Natural killer cell (primary cell): ENCODE measurements at regions not wholly inside any gene's neighbourhood (a gene's known extent, or its start where the extent isn't known, plus 50 kb on each side); places are given as distances from the start of the nearest gene placed in this dataset.

Experiments
- ATAC-seq, 3 donors: fragments of 150-1000 bp in 2 of 3; fragments of 200-7000 bp in 1 of 3; cut with Tn5 transposase; 1 replicate in 1 of 3; 2 replicates in 2 of 3; pipeline ENCODE4 v1.10.0; 2021; ENCODE audit warnings: mild to moderate bottlenecking in 2 of 3, moderate library complexity in 2 of 3
- DNase-seq, 2 donors: peaks; one replicate each; pipeline versions ENCODE4 v3.0.0 to v3.0.0-alpha.2; 2013 to 2021; ENCODE audit warnings: mixed read lengths in 1 of 2
- H3K27ac ChIP-seq: one replicate; pipeline ENCODE4 v1.5.1; 2013; ENCODE audit warnings: mild to moderate bottlenecking, low read length
- H3K27me3 ChIP-seq: one replicate; pipeline ENCODE4 v1.6.1; 2013; ENCODE audit warnings: low read length; ENCODE audit not compliant: control insufficient read depth, insufficient read depth
- H3K36me3 ChIP-seq: one replicate; pipeline ENCODE4 v1.6.1; 2013; ENCODE audit warnings: low read length; ENCODE audit not compliant: control insufficient read depth, insufficient read depth
- H3K4me1 ChIP-seq: one replicate; pipeline ENCODE4 v1.6.1; 2013; ENCODE audit warnings: low read length; ENCODE audit not compliant: control insufficient read depth, insufficient read depth
- H3K4me3 ChIP-seq: one replicate; pipeline ENCODE4 v1.5.1; 2013; ENCODE audit warnings: low read length
- H3K9me3 ChIP-seq: one replicate; pipeline ENCODE4 v1.6.1; 2013; ENCODE audit warnings: low read length; ENCODE audit not compliant: control insufficient read depth, insufficient read depth
- H3K27ac Mint-ChIP-seq, 2 donors: one replicate each; pipeline ENCODE4 v1.8.0; 2022; ENCODE audit warnings: mild to moderate bottlenecking in 2 of 2, mixed read lengths in 2 of 2, moderate library complexity in 1 of 2
- H3K27me3 Mint-ChIP-seq, 2 donors: one replicate each; pipeline ENCODE4 v1.8.0; 2022; ENCODE audit warnings: low read depth in 2 of 2, mixed read lengths in 2 of 2
- H3K36me3 Mint-ChIP-seq: one replicate; pipeline ENCODE4 v1.8.0; 2022; ENCODE audit warnings: mixed read lengths
- H3K4me1 Mint-ChIP-seq, 2 donors: one replicate each; pipeline ENCODE4 v1.8.0; 2022; ENCODE audit warnings: mixed read lengths in 2 of 2
- H3K4me3 Mint-ChIP-seq: one replicate; pipeline ENCODE4 v1.8.0; 2022; ENCODE audit warnings: mild to moderate bottlenecking, moderate library complexity, mixed read lengths
- H3K9me3 Mint-ChIP-seq, 2 donors: one replicate each; pipeline ENCODE4 v1.8.0; 2022; ENCODE audit warnings: mixed read lengths in 2 of 2
- WGBS: methylation state at CpG from one replicate; pipeline ENCODE4 v1.1.7; 2013; ENCODE audit warnings: missing lambda C conversion rate; ENCODE audit not compliant: insufficient coverage; 5-methylcytosine and 5-hydroxymethylcytosine counted together
- intact Hi-C: fragments of 100-400 bp; cut with micrococcal nuclease; formaldehyde crosslinking; loops from one replicate; pipeline ENCODE4 v1.14.2; 2022
- TF ChIP-seq, protein P1 (sequence below): fragments of 200-600 bp; IDR thresholded peaks from one replicate; pipeline ENCODE4 v1.8.0; 2022; ENCODE audit warnings: antibody characterized with exemption

DNA sequence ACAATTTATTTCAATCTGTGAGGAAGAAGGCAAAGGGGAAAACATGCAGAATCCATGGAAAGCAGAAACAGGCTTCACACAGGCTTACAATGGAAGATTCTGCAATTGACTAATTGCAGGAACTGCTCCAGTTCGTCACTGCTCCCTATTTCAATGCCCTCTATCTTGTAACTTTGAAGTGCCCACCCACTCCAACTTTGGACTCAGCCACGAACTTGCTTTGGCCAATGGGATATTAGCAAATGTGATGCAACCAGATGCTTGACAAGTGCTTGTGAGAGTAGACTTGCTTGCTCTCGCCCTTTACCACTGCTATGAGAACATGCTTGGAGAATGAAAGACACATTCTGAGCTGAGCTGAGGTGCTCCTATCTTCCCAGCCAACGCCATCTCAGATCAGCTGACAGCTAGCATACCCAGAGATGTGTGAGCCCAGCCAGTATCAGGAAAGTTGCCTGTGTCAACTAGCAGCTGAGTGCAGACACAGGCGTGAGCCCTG lies 105.7 kb upstream of the PTCHD1 start:
- no peaks in the 10 kb centered on the region for H3K36me3 ChIP-seq
- intact Hi-C loops = no loop called here
- H3K4me1 Mint-ChIP-seq = no peaks in the 10 kb centered on the region
- no peak overlapping the region for H3K4me3 Mint-ChIP-seq
- no peaks in the 10 kb centered on the region for H3K36me3 Mint-ChIP-seq
- H3K9me3 Mint-ChIP-seq = peaks cover 3 to 5% of the 10 kb centered on the region in 2 donors
- H3K27me3 Mint-ChIP-seq = peaks cover 0 to 3% of the 10 kb centered on the region in 2 donors
- 63% methylated on average over 5 of the region's 5 CpGs for WGBS
- H3K27ac ChIP-seq = no peak overlapping the region
- H3K4me3 ChIP-seq = no peak overlapping the region
- no peak overlapping the region for H3K27ac Mint-ChIP-seq
- H3K4me1 ChIP-seq = no peaks in the 10 kb centered on the region
- TF ChIP-seq, protein P1, sequence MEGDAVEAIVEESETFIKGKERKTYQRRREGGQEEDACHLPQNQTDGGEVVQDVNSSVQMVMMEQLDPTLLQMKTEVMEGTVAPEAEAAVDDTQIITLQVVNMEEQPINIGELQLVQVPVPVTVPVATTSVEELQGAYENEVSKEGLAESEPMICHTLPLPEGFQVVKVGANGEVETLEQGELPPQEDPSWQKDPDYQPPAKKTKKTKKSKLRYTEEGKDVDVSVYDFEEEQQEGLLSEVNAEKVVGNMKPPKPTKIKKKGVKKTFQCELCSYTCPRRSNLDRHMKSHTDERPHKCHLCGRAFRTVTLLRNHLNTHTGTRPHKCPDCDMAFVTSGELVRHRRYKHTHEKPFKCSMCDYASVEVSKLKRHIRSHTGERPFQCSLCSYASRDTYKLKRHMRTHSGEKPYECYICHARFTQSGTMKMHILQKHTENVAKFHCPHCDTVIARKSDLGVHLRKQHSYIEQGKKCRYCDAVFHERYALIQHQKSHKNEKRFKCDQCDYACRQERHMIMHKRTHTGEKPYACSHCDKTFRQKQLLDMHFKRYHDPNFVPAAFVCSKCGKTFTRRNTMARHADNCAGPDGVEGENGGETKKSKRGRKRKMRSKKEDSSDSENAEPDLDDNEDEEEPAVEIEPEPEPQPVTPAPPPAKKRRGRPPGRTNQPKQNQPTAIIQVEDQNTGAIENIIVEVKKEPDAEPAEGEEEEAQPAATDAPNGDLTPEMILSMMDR = no peak
- DNase-seq (no peak), ATAC-seq (no peak)
- no peaks in the 10 kb centered on the region for H3K27me3 ChIP-seq
- no peaks in the 10 kb centered on the region for H3K9me3 ChIP-seq

DNA sequence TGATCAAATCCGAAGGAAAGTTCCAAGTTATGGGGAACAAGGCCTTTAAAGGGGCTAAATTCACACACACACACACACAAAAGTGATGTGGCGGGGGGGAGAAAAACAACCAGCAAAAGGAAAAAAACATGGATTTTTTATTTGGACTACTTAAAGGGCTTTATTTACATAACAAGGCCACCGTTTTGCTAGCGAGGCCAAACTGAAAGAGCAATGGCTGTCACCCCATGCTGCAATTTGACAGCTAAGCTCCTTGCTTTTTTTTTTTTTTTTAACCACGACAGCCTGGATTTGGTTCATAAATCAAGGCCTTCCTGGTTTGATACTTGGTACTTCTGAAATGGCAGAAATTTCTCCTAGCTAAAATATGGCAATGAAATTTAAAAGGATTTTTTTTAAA lies 99.6 kb upstream of the PTCHD1 start:
- Histone ChIP-seq H3K27ac (no peak overlapping the region), H3K36me3 (no peaks in the 10 kb centered on the region), H3K4me3 (no peak overlapping the region), H3K9me3 (no peaks in the 10 kb centered on the region), H3K27me3 (no peaks in the 10 kb centered on the region), H3K4me1 (no peaks in the 10 kb centered on the region)
- intact Hi-C loops = no loop called here
- no peak for DNase-seq
- peaks cover 0 to 3% of the 10 kb centered on the region in 2 donors for H3K9me3 Mint-ChIP-seq
- H3K27me3 Mint-ChIP-seq = no peaks in the 10 kb centered on the region
- ATAC-seq = no peak
- H3K4me1 Mint-ChIP-seq = no peaks in the 10 kb centered on the region
- H3K27ac Mint-ChIP-seq = no peak overlapping the region
- no peak overlapping the region for H3K4me3 Mint-ChIP-seq
- 40% methylated on average over 2 of the region's 5 CpGs for WGBS
- no peaks in the 10 kb centered on the region for H3K36me3 Mint-ChIP-seq
- TF ChIP-seq, protein P1 = no peak

DNA sequence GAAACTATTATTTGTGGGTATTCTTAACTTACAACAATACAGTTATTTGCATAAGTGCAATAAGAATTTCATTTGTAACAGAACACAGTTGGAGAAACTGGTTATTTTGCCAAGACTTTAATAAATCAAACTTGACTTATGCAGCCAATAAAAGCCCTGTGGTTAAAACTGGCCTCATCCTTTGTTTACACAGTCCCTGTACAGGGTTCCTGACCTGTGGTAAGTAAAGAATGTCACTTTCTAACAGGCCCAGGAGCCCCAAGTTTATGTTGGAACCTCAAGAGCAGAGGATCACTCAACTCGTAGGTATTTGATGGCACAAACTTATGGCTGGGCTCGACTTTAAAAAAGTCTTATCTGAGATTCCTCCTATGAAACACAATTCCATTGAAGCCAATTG lies 88.6 kb upstream of the PTCHD1 start:
- no peaks in the 10 kb centered on the region for H3K27me3 ChIP-seq
- no peaks in the 10 kb centered on the region for H3K4me1 ChIP-seq
- intact Hi-C loops = no loop called here
- H3K4me3 Mint-ChIP-seq = no peak overlapping the region
- H3K27me3 Mint-ChIP-seq = no peaks in the 10 kb centered on the region
- ATAC-seq (no peak), DNase-seq (no peak)
- peaks cover 0 to 4% of the 10 kb centered on the region in 2 donors for H3K9me3 Mint-ChIP-seq
- H3K9me3 ChIP-seq = no peaks in the 10 kb centered on the region
- H3K27ac ChIP-seq = no peak overlapping the region
- H3K4me1 Mint-ChIP-seq = no peaks in the 10 kb centered on the region
- H3K4me3 ChIP-seq = no peak overlapping the region
- 81% methylated on average over 2 of the region's 2 CpGs for WGBS
- H3K27ac Mint-ChIP-seq = no peak overlapping the region
- TF ChIP-seq, protein P1 = no peak
- no peaks in the 10 kb centered on the region for H3K36me3 Mint-ChIP-seq
- H3K36me3 ChIP-seq = no peaks in the 10 kb centered on the region

DNA sequence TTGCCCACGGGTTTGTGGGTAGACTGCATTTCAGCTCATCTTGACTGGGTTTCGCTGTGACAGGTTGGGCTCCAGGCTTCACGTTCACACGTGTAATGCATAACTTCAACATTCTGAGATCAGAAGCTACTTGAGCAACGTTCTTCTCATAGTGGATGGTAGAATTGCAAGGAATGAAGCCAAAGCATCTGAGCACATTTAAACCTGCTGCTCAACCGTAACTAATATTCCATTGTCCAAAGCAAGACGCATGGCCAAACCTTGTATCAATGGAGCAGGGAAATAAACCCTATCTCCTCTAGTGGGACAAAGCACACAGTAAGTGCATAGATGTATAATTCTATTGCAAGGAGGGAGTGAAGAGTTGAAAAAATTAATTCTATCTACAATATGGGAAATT lies 86.5 kb upstream of the PTCHD1 start:
- Histone ChIP-seq H3K4me3 (no peak overlapping the region), H3K27me3 (no peaks in the 10 kb centered on the region), H3K9me3 (no peaks in the 10 kb centered on the region), H3K36me3 (no peaks in the 10 kb centered on the region), H3K4me1 (no peaks in the 10 kb centered on the region), H3K27ac (no peak overlapping the region)
- intact Hi-C loops = no loop called here
- no peak overlapping the region for H3K27ac Mint-ChIP-seq
- no peaks in the 10 kb centered on the region for H3K27me3 Mint-ChIP-seq
- H3K4me1 Mint-ChIP-seq = no peaks in the 10 kb centered on the region
- no peak overlapping the region for H3K4me3 Mint-ChIP-seq
- DNase-seq = no peak
- peaks cover 6 to 8% of the 10 kb centered on the region in 2 donors for H3K9me3 Mint-ChIP-seq
- ATAC-seq = no peak
- TF ChIP-seq, protein P1 = no peak
- 80% methylated on average over 5 of the region's 7 CpGs for WGBS
- no peaks in the 10 kb centered on the region for H3K36me3 Mint-ChIP-seq
